GM12878 (cell line): ENCODE measurements at regions not wholly inside any gene's neighbourhood (a gene's known extent, or its start where the extent isn't known, plus 50 kb on each side); places are given as distances from the start of the nearest gene placed in this dataset.

Experiments used
- CREB1 ChIP-seq: IDR thresholded peaks from 2 replicates; pipeline ENCODE4 v1.6.1; 2012; ENCODE audit warnings: low read depth, mild to moderate bottlenecking, inconsistent platforms
- CTCF ChIP-seq, 3 experiments: IDR thresholded peaks in 2 of 3; conservative IDR thresholded peaks in 1 of 3; 2 replicates each; pipeline ENCODE4 v1.5.1; 2011; ENCODE audit warnings: low read depth in 3 of 3, low read length in 3 of 3, mild to moderate bottlenecking in 3 of 3, control low read depth in 2 of 3, moderate library complexity in 2 of 3, inconsistent platforms in 1 of 3, mixed read lengths in 1 of 3; ENCODE audit not compliant: control insufficient read depth in 2 of 3, insufficient read depth in 1 of 3; ENCODE audit errors: extremely low read depth in 1 of 3
- POLR2A ChIP-seq: IDR thresholded peaks from 2 replicates; pipeline ENCODE4 v1.6.1; 2011; ENCODE audit warnings: low read depth, mild to moderate bottlenecking, low read length
- POLR2AphosphoS2 ChIP-seq: IDR thresholded peaks from 2 replicates; pipeline ENCODE4 v1.6.1; 2011; ENCODE audit warnings: low read depth, mild to moderate bottlenecking, low read length, improper control_type of control experiment, moderate library complexity
- SIN3A ChIP-seq: IDR thresholded peaks from 2 replicates; pipeline ENCODE4 v1.6.1; 2012; ENCODE audit warnings: low read depth, low read length, improper control_type of control experiment
- SUZ12 ChIP-seq: fragments of 200-600 bp; sonication (generic); IDR thresholded peaks from one replicate; pipeline ENCODE4 v1.6.1; 2018; ENCODE audit warnings: antibody characterized with exemption, mild to moderate bottlenecking; ENCODE audit not compliant: unreplicated experiment

- no peak for TF ChIP-seq POLR2AphosphoS2
- no peak for TF ChIP-seq CTCF (IDR thresholded peaks at IDR 0.05 in 2 of 3, conservative IDR thresholded peaks at IDR 0.05 in 1 of 3; ENCODE audit: control insufficient read depth in 2 of 3, extremely low read depth in 1 of 3, insufficient read depth in 1 of 3, low read depth in 3 of 3, low read length in 3 of 3)
- TF ChIP-seq SUZ12, result no peak
- no peak for TF ChIP-seq POLR2A
- TF ChIP-seq CREB1, result no peak
- no peak for TF ChIP-seq SIN3A
These were observed 225.0 kb upstream of the KITLG start for GRCh38 chr12:88805286-88805685.
